DOHH2 (cell line): ENCODE measurements at regions not wholly inside any gene's neighbourhood (a gene's known extent, or its start where the extent isn't known, plus 50 kb on each side); places are given as distances from the start of the nearest gene placed in this dataset.

Experiments
- EZH2phosphoT487 ChIP-seq: fragments of 200-600 bp; sonication (generic); IDR thresholded peaks from 2 replicates; pipeline ENCODE4 v1.6.1; 2017; ENCODE audit warnings: borderline replicate concordance, mild to moderate bottlenecking, antibody characterized with exemption, low read length, moderate library complexity, mixed read lengths
- TF ChIP-seq, protein P1 (sequence below): fragments of 200-600 bp; sonication (generic); IDR thresholded peaks from one replicate; pipeline ENCODE4 v1.5.1; 2014; ENCODE audit warnings: antibody characterized with exemption, mild to moderate bottlenecking, low read depth, low read length; ENCODE audit not compliant: poor library complexity, severe bottlenecking

- TF ChIP-seq, protein P1, sequence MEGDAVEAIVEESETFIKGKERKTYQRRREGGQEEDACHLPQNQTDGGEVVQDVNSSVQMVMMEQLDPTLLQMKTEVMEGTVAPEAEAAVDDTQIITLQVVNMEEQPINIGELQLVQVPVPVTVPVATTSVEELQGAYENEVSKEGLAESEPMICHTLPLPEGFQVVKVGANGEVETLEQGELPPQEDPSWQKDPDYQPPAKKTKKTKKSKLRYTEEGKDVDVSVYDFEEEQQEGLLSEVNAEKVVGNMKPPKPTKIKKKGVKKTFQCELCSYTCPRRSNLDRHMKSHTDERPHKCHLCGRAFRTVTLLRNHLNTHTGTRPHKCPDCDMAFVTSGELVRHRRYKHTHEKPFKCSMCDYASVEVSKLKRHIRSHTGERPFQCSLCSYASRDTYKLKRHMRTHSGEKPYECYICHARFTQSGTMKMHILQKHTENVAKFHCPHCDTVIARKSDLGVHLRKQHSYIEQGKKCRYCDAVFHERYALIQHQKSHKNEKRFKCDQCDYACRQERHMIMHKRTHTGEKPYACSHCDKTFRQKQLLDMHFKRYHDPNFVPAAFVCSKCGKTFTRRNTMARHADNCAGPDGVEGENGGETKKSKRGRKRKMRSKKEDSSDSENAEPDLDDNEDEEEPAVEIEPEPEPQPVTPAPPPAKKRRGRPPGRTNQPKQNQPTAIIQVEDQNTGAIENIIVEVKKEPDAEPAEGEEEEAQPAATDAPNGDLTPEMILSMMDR, result no peak
- TF ChIP-seq EZH2phosphoT487, result no peak
Observed at GRCh38 chr21:17264182-17264581, 248.7 kb upstream of the CXADR start.
